ENCODE measurements at regions not wholly inside any gene's neighbourhood (a gene's known extent, or its start where the extent isn't known, plus 50 kb on each side); places are given as distances from the start of the nearest gene placed in this dataset.
"Not testable (repeated sequence)": the region's sequence is repeated elsewhere in the genome, so short reads cannot be mapped to it uniquely, and the experiment has no call there.

DNA sequence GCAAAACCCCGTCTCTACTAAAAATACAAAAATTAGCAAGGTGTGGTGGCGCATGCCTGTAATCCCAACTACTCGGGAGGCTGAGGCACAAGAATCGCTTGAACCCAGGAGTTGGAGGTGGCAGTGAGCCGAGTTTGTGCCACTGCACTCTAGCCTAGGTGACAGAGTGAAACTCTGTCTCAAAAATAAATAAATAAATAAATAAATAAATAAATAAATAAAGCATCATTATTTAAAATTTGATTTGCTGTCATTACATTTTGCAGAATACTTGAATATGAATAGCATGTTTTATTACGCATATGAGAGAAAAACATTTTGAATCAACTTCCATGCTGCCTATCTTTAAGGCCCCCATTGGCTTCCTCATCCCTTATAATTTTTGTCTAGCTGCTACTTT, 53.4 kb upstream of the MED14 start:
- DNase-seq (ENCODE audit: low read depth), result not testable (repeated sequence)

DNA sequence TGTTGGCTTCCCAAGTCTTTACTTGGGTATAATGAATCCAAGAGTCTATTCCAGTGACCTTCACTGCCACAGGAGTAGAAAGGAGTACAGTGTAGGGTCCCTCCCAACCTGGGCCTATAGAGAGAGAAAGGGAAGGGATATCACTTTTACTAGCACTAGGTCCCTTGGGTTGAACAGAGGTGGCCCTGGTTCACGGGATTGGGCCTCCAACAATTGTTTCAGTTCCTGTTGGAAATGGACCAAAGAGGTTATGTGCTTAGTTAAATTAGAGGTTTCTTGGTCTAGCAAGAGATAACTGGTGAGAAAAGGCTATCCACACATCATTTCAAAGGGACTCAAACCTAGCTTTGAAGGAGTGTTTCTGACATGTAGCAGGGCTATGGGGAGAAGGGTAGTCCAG, 57.1 kb upstream of the MED14 start:
- DNase-seq (ENCODE audit: low read depth), result no peak

- not testable (repeated sequence) for DNase-seq (ENCODE audit: low read depth)
These were observed 59.4 kb upstream of the MED14 start for GRCh38 chrX:40794829-40795130.

DNA sequence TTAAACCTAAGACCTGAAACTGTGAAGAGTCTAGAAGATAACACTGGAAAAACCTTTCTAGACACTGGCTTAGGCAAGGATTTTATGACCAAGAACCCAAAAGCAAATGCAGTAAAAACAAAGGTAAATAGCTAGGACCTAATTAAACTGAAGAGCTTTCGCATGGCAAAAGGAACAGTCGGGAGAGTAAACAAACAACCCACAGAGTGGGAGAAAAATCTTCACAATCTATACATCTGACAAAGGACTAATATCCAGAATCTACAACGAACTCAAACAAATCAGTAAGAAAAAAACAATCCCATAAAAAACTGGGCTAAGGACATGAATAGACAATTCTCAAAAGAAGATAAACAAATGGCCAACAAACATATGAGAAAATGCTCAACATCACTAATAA, 64.4 kb upstream of the MED14 start:
- not testable (repeated sequence) for DNase-seq (ENCODE audit: low read depth)

DNA sequence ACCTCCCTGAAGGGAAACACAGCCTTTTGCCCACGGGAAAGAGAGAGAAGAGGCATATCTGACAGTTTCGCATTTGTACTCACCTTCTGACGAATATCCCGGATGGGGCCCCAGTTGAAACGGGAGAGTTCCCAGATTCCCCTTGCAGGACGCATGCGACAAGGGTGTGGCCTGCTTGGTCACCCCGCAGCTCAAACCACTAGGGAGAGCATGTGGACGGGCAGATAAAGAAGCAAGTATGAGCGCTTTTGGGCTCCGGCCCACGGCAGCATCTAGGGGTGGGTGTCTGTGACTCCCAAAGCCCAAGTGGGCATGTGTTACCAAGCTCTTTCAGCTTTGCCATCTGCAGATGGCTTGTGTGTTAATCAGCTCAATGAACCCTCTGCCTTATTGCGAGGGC, 70.1 kb upstream of the MED14 start:
- no peak for DNase-seq (ENCODE audit: low read depth)

DNA sequence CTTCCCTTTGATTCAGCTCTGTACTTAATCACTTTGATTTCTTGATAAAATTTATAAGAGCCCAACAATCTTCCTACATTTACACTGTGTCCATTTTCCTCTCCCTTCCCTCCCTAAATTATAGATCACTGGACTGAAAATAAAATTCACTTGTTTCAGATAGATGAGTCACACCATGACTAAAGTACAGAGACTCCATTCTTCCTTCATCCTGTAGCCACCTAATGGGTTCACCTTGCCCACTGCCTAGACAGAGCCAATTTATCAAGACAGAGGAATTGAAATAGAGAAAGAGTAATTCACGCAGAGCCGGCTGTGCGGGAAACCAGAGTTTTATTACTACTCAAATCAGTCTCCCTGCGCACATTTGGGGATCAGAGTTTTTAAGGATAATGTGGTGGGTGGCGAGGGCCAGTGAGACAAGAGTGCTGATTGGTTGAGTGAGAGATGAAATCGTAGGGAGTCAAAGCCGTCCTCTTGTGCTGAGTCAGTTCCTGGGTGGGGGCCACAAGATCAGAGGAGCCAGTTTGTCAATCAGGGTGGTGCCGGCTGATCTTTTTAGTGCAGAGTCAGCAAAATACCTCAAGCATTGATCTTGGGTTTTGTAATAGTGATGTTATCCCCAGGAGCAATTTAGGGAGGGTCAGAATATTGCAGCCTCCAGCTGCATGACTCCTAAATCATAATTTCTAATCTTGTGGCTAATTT, 71.3 kb upstream of the MED14 start:
- DNase-seq (ENCODE audit: low read depth), result no peak

DNA sequence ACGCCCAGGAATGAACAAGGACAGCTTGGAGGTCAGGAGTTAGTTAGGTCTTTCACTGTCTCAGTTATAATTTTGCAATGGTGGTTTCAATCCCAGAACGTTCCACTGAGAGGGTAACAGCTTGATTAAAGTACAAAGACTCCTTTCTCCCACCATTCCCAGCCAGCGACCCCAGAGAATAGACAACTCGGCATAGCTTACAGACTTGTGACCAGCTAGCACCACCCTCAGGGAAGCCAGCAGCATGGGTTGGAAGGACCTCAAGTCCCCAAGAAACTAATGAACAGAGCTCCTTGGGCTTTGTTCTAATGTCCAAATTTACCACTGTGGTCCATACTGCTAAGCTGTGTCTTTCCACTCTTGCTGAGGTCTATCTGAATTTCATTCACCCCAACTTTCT, 72.0 kb upstream of the MED14 start:
- DNase-seq (ENCODE audit: low read depth), result no peak

DNA sequence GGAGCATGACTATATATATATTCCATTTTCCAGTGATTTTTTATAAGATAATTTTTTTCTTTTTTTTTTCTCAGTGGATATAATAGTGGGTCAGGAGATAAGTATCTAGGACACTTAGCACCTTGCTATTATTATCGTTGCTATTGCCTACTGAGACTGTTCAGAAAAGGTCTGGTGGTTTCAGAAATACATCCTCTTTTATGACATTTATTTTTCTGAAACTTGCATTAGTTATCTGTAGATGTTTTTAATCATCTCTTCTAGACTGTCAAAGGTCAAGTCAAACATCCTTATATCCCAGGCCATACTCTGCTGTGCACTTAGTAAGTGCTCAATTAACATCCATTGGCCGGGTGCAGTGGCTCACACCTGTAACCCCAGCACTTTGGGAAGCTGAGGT, 72.9 kb upstream of the MED14 start:
- no peak for DNase-seq (ENCODE audit: low read depth)

DNA sequence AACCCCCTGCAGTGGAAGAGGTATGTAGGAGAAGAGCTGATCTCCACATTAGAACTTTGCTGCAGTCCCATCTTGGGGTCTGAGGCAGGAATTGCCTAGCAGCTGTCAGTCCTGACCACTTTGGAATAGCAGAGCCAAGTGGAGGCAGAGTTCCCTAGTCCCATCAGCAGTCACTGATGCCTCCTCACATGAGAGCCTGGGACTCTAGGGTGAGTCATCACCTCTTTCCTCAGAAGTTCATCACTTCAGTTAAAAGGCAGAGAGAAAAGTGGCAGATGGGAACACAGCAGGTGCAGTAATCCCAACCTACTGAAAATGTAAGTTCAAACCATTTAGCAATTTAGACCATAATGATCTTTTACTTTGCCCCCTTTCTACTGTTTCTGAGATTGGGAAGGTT, 73.9 kb upstream of the MED14 start:
- no peak for DNase-seq (ENCODE audit: low read depth)

GRCh38 chrX:40815045-40815444, 79.7 kb upstream of the MED14 start:
- DNase-seq (ENCODE audit: low read depth), result not testable (repeated sequence)

DNA sequence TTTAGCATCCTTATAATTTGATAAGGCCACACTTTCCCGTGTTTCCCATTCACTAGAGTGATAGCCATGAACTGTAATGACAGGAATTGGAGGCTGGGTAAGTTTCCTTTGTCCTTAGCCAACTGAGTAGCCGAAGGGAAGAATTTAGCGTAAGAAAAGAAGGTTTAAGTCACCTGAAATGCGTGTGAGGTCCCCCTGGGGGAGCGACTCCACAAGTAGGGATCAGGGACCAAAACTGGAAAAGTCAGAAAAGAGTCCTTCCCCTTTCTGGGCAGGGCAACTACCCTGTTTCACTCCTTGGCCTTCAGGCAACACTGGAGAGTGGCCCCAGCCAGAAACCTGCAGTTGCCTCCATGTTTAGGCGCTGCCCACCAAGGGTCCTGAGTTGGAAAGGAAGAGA, 81.6 kb upstream of the MED14 start:
- no peak for DNase-seq (ENCODE audit: low read depth)

DNA sequence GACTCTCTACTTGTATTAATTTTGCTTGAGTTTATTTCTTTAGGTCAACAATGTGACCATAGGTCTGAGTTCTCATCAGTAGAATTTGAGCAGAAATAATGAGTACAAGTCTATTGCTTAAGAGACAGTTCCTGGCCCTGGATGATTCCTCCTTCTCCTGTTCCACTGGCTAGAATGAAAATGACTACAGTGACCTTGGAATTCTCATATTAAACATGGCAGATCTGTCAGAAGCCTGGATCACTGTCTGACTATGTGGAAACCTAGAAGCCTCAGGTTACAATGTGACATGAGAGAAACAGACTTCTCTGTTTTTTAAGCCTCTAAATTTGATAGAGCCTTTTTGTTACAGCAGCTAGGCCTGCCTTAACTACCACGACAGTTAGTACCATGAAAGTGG, 82.9 kb upstream of the MED14 start:
- no peak for DNase-seq (ENCODE audit: low read depth)

DNA sequence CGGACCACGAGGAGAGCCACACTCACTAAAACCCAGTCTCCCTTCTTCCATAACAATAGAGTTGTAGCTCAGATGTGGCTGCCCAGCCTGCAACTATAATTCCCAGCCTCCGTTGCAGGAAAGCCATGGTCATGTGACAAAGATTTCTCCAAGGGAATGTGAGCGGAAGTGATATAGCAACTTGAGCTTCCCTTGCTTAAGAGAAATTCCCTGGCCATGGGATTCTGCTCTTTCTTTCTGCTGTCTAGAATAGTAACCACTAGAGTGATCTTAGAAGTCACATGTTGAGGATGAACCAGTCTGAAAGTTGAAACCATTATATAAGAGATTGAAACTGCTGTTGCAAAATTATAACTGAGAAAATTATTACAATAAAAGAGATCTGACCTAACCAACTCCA, 86.4 kb upstream of the MED14 start:
- no peak for DNase-seq (ENCODE audit: low read depth)

DNA sequence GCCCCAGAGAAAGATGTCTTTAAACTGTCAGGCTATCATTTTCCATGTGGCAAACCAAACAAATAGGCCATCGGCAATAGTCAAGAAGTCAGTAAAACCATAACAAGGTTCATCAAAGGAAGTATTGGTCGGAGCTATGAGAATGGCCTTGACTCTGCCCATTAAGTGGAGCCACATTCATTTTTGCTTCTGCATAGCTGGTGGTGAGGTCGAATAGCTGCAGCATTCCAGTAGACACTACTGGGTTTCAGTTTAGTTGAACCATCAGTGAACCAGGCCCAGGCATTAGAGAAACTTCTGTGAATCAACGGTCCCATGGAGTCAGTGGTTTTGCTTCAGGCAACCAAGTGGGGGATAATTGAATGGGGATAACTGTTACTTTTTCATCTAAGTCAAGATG, 92.0 kb upstream of the MED14 start:
- DNase-seq (ENCODE audit: low read depth), result no peak

DNA sequence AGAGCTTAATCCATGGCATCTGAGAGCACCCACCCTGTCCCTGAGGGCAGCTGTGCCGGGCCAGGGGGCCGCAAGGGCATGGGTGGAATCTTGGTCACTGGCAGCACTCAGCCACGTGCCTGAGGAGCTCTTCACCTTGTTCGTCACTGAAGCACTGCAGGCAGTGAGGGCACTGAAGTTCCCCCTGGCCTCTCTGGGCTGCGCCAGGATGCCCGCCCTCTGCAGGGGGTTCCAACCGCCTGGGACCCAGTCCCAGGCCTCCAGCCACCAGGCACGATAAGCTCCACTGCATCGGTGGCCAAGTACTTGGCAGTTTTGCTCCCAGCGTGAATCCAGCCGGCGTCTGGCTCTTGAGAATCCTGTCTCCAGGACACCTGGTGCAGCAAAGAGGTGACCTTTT, 96.4 kb upstream of the MED14 start:
- no peak for DNase-seq (ENCODE audit: low read depth)

DNA sequence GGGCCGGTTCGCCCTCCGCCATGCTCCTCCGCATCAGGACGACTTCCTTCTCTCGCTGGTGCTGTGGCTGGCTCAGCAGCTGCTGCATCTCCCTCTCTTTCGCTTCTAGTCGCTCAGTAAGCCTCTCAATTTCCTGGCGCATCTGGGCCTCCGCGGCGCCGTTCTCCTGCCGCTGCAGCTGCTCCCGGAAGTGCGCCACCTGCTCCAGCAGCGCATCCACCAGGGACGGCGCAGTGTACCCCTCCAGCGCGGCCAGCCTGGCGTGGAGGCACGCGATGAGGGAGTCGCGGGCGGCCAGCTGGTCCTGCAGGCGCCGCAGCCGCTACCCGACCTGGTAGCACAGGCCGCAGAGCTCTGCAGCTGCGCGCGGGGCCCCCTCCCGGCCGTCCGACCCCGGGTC, 97.4 kb upstream of the MED14 start:
- no peak for DNase-seq (ENCODE audit: low read depth)

DNA sequence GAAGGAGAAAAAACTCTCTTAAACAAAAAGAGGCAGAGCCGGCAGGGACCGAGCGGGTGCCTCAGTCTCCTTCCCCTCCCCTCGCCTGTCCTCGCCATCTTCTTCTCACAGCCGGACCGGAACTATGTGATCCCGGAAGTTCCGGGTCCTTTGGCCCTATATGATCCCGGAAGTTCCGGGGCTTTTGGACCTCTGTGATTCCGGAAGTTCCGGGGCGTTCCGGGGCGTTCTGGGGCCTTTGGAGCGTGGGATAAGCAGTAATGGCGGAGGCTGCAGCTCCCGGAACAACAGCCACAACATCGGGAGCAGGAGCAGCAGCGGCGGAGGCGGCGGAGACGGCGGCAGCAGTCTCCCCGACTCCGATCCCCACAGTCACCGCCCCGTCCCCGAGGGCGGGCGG, 98.9 kb upstream of the MED14 start:
- no peak for DNase-seq (ENCODE audit: low read depth)

- DNase-seq (ENCODE audit: low read depth), result no peak
These were observed 100.2 kb upstream of the MED14 start for GRCh38 chrX:40835526-40835925.

DNA sequence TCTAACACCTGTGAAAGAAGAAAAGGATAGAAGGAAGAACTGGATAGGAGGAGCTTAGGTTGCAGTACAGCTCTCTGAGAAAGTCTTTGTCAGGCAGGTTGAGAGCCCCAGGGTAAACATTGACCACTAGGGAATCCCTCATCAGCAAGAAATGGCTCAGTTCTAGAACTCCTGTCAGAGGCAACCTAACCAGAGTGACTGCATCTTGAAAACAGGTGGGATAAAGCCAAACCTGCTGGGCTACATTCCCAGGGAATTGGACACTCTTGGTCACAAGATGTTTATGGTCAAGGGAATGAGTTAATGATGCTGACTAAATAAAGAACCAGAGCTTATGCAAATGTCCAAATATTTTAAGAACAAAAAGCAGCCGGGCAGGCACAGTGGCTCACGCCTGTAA, 108.3 kb upstream of the MED14 start:
- DNase-seq (ENCODE audit: low read depth), result no peak

GRCh38 chrX:40844471-40844870, 109.1 kb upstream of the MED14 start:
- DNase-seq (ENCODE audit: low read depth), result no peak

- no peak for DNase-seq (ENCODE audit: low read depth)
These were observed 110.1 kb upstream of the MED14 start for GRCh38 chrX:40845331-40845911.

DNA sequence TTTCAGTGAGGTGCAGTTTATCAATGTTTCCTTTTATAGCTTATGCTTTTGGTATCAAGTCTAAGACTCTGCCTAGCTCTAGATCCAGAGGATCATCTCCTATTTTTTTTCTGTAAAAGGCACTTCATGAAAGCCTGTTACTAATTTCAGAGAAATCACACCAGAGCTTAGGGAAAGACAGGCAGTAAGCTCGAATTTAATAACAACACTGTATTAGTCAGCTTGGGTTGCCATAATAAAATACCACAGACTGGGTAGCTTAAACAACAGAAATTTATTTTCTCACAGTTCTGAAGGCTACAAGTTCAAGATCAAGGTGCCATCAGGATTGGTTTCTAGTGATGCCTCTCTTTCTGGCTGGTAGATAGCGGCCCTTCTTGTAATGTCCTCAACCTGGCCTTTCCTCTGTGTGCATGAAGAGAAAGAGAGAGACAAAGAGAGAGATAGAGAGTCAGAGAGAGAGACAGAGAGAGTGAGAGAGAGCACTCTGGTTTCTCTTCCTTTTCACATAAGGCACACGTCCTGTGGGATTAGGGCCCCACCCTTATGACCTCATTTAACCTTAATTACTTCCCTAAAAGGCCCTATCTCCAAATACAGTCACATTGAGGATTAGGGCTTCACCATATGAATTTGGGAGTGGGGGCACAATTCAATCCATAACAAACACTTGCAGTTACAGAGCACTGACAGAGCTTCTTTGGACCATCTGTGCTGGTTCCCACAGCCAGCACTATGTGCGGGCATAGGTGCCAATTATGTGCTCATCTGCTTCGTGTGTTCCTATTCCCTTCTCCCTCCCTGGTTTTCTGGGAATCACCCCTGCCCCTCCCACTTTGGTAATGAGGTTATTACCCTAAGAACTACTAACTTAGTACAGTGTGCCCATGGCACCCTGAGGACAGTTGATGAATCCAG, 114.8 kb upstream of the MED14 start:
- DNase-seq (ENCODE audit: low read depth), result no peak

DNA sequence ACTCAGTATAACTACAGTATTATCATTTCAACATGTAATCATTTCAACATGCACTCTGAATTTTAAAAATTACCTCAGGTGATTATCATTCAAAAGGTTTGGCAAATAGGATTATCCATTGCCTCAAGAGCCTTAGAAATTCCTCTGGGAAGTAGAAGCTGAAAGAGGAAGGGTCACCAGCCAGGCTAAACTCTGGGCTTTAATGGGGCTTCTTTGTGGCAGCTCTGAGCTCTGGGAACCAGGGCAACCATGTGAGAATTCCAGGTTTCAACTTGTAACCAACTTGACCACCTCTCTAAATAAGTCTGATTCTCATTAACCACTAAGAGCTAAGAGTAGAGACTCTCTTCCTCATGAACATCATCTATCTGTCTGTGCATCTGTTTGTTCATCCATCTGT, 117.2 kb upstream of the MED14 start:
- no peak for DNase-seq (ENCODE audit: low read depth)
